GM21825 (cell line): ENCODE measurements at regions not wholly inside any gene's neighbourhood (a gene's known extent, or its start where the extent isn't known, plus 50 kb on each side); places are given as distances from the start of the nearest gene placed in this dataset.

Experiments
- ATAC-seq: cut with Tn5 transposase; IDR thresholded peaks from one replicate; pipeline ENCODE4 v1.9.1; 2021; ENCODE audit warnings: mild to moderate bottlenecking, moderate library complexity; ENCODE audit not compliant: unreplicated experiment

DNA sequence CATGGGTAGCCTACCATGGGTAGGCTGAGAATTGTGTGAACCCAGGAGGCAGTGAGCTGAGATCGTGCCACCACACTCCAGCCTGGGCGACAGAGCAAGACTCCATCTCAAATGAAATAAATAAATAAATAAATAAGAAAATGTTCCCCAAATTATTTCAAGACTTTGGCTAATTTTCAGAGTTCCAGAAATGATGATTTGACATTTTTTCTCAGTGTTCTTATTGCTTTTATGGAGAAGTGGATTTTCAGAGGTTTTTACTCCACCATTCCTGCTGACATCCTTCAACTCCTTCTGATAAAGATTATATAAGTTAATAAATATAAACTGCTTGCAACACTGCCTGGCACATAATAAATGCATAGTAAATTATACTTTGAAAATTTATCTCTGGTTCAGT lies 80.4 kb upstream of the PRKCQ start:
- ATAC-seq = no peak

DNA sequence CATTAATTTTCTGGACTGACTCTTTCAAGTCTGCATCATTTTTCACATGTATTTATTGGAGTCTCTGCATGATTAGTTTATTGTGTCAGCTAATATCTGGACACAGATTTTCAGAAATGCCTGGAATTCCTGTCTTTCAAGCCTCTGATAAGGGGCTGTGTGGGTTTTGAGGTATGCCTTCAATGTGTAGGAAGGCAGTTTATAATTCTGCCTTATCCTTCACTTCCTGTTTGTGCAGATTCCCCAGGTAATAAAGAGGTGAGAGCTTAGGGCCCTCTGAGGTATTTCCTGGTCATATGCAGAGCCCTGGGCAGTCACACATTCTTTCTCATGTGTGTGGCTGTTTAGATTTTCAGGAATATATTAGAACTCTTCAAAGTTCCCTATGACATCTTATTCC lies 79.4 kb upstream of the PRKCQ start:
- no peak for ATAC-seq

DNA sequence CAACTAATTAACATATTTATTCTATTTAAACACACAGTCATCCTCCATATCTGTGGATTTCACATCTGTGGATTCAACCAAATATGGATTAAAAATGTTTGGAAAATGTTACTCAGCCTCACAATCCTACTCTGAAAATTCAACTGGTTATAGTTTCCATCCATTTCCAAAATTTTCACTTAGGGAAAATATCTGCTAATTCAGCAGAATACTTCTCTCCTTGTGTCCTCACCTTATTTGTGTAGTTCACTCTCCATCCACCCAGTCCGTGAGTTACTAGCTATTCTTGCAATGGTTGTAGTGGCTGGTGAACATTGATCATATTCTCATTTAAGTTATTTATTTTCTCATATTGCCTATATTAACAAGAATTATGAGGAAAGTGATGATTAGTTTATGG lies 77.6 kb upstream of the PRKCQ start:
- ATAC-seq = no peak

DNA sequence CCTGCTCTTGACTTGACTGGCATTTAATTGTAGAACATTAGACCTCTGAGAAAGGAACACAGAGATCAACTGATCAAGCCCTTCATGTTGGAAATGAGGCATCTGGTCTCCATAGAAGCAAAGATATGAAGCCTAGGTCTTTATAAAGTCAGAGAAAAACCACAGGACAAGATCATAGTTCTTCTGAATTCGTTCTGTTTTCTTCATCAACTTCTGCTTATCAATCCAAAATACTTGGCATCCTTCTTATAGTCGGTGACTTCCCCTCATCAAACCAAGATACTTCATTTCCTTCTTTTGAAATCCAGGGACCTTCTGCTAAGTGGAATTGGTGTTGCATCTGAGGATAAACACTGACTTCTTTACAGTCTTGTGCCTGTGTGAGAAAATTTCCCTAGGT lies 77.1 kb upstream of the PRKCQ start:
- no peak for ATAC-seq

DNA sequence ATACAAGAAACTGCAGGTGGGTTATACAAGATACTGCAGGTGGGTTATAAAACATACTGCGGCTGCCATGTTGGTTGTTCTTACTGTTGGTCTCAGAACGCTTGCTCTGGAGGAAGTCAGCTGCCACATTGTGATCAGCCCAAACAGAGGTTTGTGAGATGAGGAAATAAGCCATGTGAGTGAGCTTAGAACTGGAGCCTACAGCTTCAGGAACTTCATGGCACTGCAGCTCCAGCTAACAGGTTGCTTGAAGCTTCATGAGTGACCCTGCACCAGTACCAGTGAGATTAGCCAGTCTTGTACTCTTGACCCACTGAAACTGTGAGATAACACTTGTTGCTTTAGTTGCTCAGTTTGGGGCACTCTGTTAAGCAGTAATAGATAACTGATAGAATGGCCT lies 74.5 kb upstream of the PRKCQ start:
- no peak for ATAC-seq

DNA sequence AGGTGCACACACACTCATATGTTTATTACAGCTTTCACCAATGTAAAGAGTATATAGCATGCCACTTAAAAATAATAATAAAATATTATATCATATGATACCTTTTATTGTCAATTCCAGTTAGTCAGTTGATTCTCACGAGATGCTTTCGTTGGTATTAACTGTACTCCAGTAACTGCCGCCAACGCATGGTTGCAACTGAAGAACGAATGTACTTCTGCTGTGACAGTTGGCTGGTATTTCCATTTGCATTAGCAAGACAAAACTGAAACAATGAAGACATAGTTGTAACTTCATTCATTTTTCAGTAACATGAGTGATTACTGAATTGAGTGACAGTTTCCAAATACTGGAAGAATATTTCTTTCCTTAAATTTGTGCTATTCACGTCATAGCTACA lies 70.5 kb upstream of the PRKCQ start:
- no peak for ATAC-seq

DNA sequence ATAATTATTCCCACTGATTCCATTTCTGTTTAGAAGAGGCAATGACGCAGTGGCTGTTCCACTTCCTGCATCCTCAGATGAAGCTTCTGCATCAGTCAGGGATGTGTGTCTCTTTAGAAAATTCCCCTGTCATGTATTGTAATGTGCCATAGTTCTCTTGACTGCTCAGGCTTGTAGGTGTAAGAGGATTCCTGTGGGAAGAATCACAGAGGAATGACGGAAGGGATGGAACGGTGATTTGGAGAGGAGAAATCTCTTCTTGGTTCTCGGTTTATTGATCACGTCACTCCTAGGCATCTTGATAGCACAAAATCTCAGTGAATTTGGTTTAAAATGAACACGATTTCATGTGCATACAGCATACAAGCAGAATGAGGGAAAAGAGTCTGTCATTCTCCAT lies 69.8 kb upstream of the PRKCQ start:
- no peak for ATAC-seq

DNA sequence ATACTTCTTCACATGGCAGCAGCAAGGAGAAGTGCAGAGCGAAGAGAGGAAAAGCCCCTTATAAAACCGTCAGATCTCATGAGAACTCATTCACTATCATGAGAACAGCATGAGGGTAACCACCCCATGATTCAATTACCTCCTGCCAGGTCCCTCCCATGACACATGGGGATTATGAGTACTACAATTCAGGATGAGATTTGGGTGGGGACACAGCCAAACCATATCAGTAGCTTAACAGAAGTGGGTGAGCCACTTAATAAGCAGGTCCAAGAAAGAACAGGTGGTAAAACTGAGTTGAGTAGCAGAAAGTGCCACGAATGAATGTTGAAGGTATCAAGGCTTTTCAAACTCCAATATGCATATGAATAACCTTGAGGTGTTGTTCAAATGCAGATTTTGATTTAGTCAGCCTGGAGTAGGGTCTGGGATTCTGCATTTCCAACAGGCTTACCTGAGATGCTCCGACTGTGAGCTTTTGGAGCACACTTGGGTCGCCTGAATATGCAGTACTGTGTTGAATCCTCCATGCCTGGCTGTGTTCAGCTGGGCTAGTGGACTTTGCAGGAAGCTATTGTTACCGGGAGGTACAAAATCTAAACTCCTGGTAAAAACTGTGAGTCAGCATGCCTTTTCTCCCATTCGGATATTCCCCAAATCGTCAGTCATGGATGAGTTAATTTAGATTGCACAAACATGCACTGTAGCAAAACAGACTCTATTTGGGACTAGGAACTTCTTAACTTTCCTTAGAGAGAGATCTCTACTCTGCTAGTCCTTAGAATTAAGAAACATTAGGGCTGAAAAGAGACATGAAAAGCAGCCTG lies 69.0 kb upstream of the PRKCQ start:
- no peak for ATAC-seq

DNA sequence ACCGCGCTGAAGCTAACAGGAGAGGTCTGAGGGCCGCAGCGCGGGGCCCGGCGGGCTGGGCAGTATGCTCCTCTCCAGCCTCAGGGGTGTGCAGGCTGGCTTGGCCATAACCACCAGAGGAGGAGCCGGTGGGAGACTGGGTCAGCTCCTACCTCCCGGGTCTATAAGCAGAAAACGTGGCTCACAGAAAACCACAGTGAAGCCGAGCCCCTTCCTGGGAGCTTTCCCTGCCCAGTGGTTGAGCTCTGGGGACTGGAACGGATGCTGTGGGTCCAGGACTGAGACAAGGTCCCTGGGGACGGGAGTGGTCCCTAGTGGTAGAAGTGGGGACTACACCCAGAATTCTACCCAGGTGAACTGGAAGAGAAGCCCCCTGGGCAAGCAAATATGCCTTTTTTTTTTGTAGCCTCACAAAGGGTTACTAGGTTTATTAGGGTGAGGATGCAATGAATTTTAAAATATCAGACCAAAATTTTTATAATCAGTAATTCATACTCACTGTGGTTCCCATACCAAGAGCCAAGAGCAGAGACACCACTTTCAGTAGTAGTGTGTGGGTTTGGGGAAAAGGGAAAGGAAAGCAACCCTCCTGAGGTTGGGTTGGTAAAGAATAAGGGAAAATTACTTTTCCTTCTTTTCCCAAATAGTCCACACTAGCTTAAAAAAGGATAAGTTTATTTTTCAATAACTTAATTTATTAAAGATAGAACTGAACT lies 67.9 kb upstream of the PRKCQ start:
- ATAC-seq = peak; percentile 73

DNA sequence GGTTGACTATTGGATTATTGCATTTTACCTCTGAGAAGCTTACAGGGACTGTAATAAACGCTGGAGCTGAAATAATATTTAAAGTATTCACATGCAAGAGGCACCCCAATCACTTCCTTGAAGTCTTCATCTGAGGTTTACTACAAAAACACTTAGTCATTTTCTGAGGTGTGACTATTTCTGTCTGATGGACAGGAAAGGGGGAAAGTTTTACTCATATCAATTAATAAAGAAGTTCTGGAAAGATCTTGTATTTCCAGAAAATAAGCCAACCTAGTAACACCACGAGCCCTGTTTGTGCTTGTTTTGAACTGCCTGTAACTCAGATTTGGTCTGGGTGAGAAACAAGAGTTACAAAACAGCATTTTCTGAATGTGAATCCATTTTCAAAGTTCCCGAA lies 63.9 kb upstream of the PRKCQ start:
- no peak for ATAC-seq

DNA sequence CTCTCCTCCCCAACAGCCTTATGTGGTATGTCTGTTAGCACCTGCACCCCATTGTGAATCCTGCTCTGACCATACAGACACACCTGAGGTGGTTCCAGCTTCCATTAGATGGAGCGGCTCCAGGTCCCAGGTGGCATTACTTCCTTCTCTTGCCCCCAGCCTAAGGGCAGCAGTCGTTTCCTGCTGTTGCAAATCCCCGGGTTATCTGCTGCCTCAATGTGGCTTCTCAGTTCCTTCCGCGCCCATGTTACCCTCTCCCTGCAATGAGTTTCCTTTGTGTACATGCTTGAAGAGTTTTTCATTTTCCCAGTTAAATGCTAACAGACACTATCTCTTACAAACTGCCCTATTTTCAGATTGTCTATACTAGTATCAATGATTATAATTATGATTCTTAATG lies 62.8 kb upstream of the PRKCQ start:
- ATAC-seq = no peak

DNA sequence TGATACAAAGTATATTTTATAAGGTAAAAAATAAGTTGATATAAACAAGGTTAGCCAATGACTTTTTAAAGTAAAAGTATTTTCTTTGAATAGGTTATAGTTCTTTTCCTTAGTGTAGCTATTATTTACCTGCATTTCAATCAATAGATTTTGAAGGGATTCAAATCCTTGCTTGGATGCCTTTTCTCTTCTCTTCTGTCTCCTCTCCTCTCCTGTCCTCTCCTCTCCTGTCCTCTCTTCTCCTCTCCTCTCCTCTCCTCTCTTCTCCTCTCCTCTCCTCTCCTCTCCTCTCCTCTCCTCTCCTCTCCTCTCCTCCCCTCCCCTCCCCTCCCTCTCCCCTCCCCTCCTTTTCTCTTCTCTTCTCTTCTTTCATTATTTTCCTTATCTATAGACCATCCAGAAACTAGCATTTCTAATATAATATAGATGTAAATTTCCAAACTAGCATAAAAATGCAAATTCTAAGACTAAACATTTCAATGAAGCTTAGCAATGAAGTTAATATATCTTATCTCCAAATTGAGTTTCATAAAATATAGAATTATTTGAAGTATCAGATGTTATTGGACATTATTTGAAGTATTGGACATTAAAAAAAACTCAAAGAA lies 60.5 kb upstream of the PRKCQ start:
- ATAC-seq = no peak

DNA sequence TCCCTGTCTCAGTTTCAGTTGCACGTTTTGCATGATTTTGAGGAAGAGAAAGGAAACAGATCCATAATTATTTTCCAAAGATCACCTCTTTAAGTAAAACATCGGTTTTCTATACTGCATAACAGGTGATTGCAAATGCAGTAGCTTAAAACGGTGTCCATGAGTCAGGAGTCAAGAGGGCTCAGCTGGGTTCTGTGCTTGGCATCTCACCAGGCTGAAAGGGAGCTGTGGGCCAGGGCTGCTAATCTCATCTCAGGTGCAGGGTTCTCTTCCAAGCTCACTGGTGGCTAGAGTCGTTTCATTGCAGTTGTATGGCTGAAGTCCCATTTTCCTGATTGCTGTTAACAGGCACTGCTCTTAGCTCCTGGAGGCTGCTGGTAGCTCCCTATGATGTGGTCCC lies 57.0 kb upstream of the PRKCQ start:
- no peak for ATAC-seq

DNA sequence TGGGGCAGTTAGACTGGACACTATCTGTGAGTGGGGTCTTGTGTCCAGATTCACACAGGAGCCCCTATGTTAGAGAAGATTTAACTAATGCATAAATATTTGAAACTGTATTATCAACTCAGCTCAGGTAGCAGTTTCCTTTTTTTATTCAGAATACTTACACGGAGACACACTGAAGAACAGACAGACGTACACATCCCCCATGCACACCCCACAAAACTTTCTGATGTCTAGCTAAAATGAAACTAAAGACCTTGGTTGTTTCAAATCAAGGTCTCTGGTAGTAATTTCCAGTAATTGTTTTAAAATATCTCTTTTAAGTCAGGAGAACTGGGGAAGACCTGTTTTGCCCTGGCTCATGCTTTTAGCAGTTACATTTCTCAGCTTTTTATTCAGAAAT lies 55.7 kb upstream of the PRKCQ start:
- ATAC-seq = no peak
